ENCODE measurements at regions not wholly inside any gene's neighbourhood (a gene's known extent, or its start where the extent isn't known, plus 50 kb on each side); places are given as distances from the start of the nearest gene placed in this dataset.

- no peak for TF ChIP-seq CTCF (IDR thresholded peaks at IDR 0.05)
- no peak for TF ChIP-seq POLR2A (IDR thresholded peaks at IDR 0.05)
Observed at GRCh38 chr1:238346340-238346739, 455.6 kb upstream of the ZP4 start.
